DND-41 (cell line): ENCODE measurements at regions not wholly inside any gene's neighbourhood (a gene's known extent, or its start where the extent isn't known, plus 50 kb on each side); places are given as distances from the start of the nearest gene placed in this dataset.

Source experiments
- ATAC-seq: fragments of 200-7000 bp; cut with Tn5 transposase; 3 replicates; pipeline ENCODE4 v1.9.1; 2021; ENCODE audit warnings: low read depth; ENCODE audit not compliant: insufficient read depth
- DNase-seq: peaks from one replicate; pipeline ENCODE4 v3.0.0-alpha.2; 2020
- H2AFZ ChIP-seq: 2 replicates; pipeline ENCODE4 v1.6.0; 2012; ENCODE audit warnings: low read depth, low read length
- H3K27ac ChIP-seq: 2 replicates; pipeline ENCODE4 v1.5.1; 2012; ENCODE audit warnings: low read length, inconsistent platforms
- H3K27me3 ChIP-seq: fragments of 200-600 bp; sonication (generic); 2 replicates; pipeline ENCODE4 v1.6.0; 2012; ENCODE audit warnings: low read length, mild to moderate bottlenecking, inconsistent platforms; ENCODE audit not compliant: insufficient read depth, poor library complexity
- H3K36me3 ChIP-seq: 2 replicates; pipeline ENCODE4 v1.5.1; 2012; ENCODE audit warnings: low read length, inconsistent platforms; ENCODE audit not compliant: insufficient read depth
- H3K4me1 ChIP-seq: 2 replicates; pipeline ENCODE4 v1.5.1; 2012; ENCODE audit warnings: mild to moderate bottlenecking, low read length; ENCODE audit not compliant: insufficient read depth
- H3K4me2 ChIP-seq: 2 replicates; pipeline ENCODE4 v1.6.0; 2012; ENCODE audit warnings: mild to moderate bottlenecking, moderate library complexity, low read length, inconsistent platforms; ENCODE audit not compliant: insufficient read depth
- H3K4me3 ChIP-seq, 2 experiments: fragments of 200-600 bp in 1 of 2; shearing (Covaris generic) in 1 of 2; 2 replicates each; pipeline ENCODE4 v1.5.1; 2012 to 2016; ENCODE audit warnings: inconsistent platforms in 2 of 2, low read length in 2 of 2, mild to moderate bottlenecking in 2 of 2, low read depth in 1 of 2, moderate library complexity in 1 of 2
- H3K79me2 ChIP-seq: 2 replicates; pipeline ENCODE4 v1.6.0; 2012; ENCODE audit warnings: low read length, inconsistent platforms; ENCODE audit not compliant: insufficient read depth
- H3K9ac ChIP-seq: 2 replicates; pipeline ENCODE4 v1.6.0; 2012; ENCODE audit warnings: low read depth, mild to moderate bottlenecking, inconsistent platforms, low read length, moderate library complexity
- H3K9me3 ChIP-seq: 2 replicates; pipeline ENCODE4 v1.5.1; 2012; ENCODE audit warnings: low read length, moderate library complexity, mild to moderate bottlenecking, inconsistent platforms; ENCODE audit not compliant: insufficient read depth, severe bottlenecking
- H4K20me1 ChIP-seq: 2 replicates; pipeline ENCODE4 v1.6.0; 2012; ENCODE audit warnings: low read length; ENCODE audit not compliant: insufficient read depth
- CTCF ChIP-seq: IDR thresholded peaks from 2 replicates; pipeline ENCODE4 v1.5.1; 2012; ENCODE audit warnings: borderline replicate concordance, low read length, moderate library complexity, mild to moderate bottlenecking; ENCODE audit not compliant: poor library complexity, severe bottlenecking; ENCODE audit errors: extremely low read depth
- EZH2 ChIP-seq: IDR thresholded peaks from 3 replicates; pipeline ENCODE4 v1.6.1; 2012; ENCODE audit warnings: borderline replicate concordance, low read depth, mild to moderate bottlenecking, moderate library complexity, low read length, inconsistent platforms; ENCODE audit not compliant: severe bottlenecking

- Histone ChIP-seq H4K20me1 (no peaks in the 10 kb centered on the region), H3K27me3 (no peaks in the 10 kb centered on the region)
- no peak for DNase-seq
These were observed 564.9 kb downstream of the JRKL start for GRCh38 chr11:96954587-96955242.

GRCh38 chr11:96960476-96960875, 570.7 kb downstream of the JRKL start:
- Histone ChIP-seq H3K4me2 (no peak overlapping the region), H3K9me3 (no peaks in the 10 kb centered on the region), H3K27ac (no peak overlapping the region), H3K36me3 (no peaks in the 10 kb centered on the region), H3K79me2 (no peaks in the 10 kb centered on the region), H2AFZ (no peak overlapping the region), H3K9ac (no peak overlapping the region), H4K20me1 (no peaks in the 10 kb centered on the region), H3K4me3 (no peak overlapping the region), H3K27me3 (no peaks in the 10 kb centered on the region), H3K4me1 (no peaks in the 10 kb centered on the region)
- TF ChIP-seq CTCF (no peak), EZH2 (no peak)
- DNase-seq, result no peak
- ATAC-seq, result no peak

More at GRCh38 chr11:96954587-96955242, 564.9 kb downstream of the JRKL start:
- no peak overlapping the region for H3K9ac ChIP-seq
- no peak overlapping the region for H3K4me2 ChIP-seq
- H3K36me3 ChIP-seq, result no peaks in the 10 kb centered on the region
- H3K9me3 ChIP-seq, result no peaks in the 10 kb centered on the region
- H3K4me1 ChIP-seq, result no peaks in the 10 kb centered on the region
- no peaks in the 10 kb centered on the region for H3K79me2 ChIP-seq
- no peak overlapping the region for H3K27ac ChIP-seq
- H2AFZ ChIP-seq, result no peak overlapping the region
- H3K4me3 ChIP-seq, result no peak overlapping the region
- TF ChIP-seq EZH2, result no peak
- TF ChIP-seq CTCF, result no peak
- ATAC-seq, result no peak

DNA sequence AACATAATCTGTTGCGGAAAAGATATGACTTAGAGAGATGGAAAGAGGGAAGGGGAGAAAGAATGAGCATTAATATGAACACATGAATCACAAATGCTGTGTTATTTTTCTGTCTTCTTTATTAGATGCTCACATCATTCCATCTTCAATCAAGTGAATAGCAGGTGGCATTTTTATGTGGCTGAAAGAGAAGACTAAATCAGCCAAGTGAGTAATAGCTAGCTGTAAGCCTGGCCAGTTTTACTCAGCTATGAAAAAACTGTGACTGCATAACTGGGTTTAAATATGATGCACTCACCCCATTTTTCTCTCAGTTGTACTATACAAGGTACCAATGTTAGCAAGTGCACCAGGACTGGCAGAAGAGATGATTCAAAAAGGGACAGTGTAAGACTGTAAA, 571.1 kb downstream of the JRKL start:
- no peaks in the 10 kb centered on the region for H3K79me2 ChIP-seq
- no peaks in the 10 kb centered on the region for H3K9me3 ChIP-seq
- H3K4me1 ChIP-seq, result no peaks in the 10 kb centered on the region
- ATAC-seq (no peak), DNase-seq (no peak)
- H3K36me3 ChIP-seq, result no peaks in the 10 kb centered on the region
- TF ChIP-seq EZH2, result no peak
- no peak for TF ChIP-seq CTCF
- H3K27ac ChIP-seq, result no peak overlapping the region
- no peak overlapping the region for H3K4me2 ChIP-seq
- H2AFZ ChIP-seq, result no peak overlapping the region
- H3K9ac ChIP-seq, result no peak overlapping the region
- H4K20me1 ChIP-seq, result no peaks in the 10 kb centered on the region
- no peak overlapping the region for H3K4me3 ChIP-seq
- no peaks in the 10 kb centered on the region for H3K27me3 ChIP-seq
